CD14-positive monocyte (primary cell): ENCODE measurements at regions not wholly inside any gene's neighbourhood (a gene's known extent, or its start where the extent isn't known, plus 50 kb on each side); places are given as distances from the start of the nearest gene placed in this dataset.

ENCODE experiments used
- DNase-seq, 3 donors: peaks; one replicate each; pipeline ENCODE4 v3.0.0-alpha.2; 2011 to 2022
- H2AFZ ChIP-seq: 2 replicates; pipeline ENCODE4 v1.6.0; 2012; ENCODE audit warnings: mild to moderate bottlenecking, low read depth, low read length, inconsistent platforms; ENCODE audit not compliant: insufficient read depth, poor library complexity, severe bottlenecking
- H3K27ac ChIP-seq, 2 donors: 1 replicate in 1 of 2; 2 replicates in 1 of 2; pipeline ENCODE4 v1.5.1; 2012 to 2013; ENCODE audit warnings: low read length in 2 of 2, control low read depth in 1 of 2, inconsistent platforms in 1 of 2, low read depth in 1 of 2, mild to moderate bottlenecking in 1 of 2
- H3K27me3 ChIP-seq, 2 donors: one replicate each; pipeline versions ENCODE4 v1.6.0 to v1.6.1; 2011 to 2013; ENCODE audit warnings: low read length in 2 of 2; ENCODE audit not compliant: control insufficient read depth in 2 of 2, insufficient read depth in 2 of 2
- H3K36me3 ChIP-seq, 2 donors: replicated peaks in 1 of 2; 1 replicate in 1 of 2; 2 replicates in 1 of 2; pipeline versions ENCODE4 v1.5.1 to v1.6.1; 2012 to 2013; ENCODE audit warnings: low read length in 2 of 2, control low read depth in 1 of 2, inconsistent platforms in 1 of 2, mild to moderate bottlenecking in 1 of 2; ENCODE audit not compliant: insufficient read depth in 2 of 2, control insufficient read depth in 1 of 2
- H3K4me1 ChIP-seq, 2 donors: 1 replicate in 1 of 2; 2 replicates in 1 of 2; pipeline versions ENCODE4 v1.5.1 to v1.6.1; 2012 to 2013; ENCODE audit warnings: low read length in 2 of 2, control low read depth in 1 of 2, inconsistent platforms in 1 of 2, mild to moderate bottlenecking in 1 of 2, moderate library complexity in 1 of 2; ENCODE audit not compliant: insufficient read depth in 2 of 2, control insufficient read depth in 1 of 2
- H3K4me2 ChIP-seq: replicated peaks from 2 replicates; pipeline ENCODE3; 2012; ENCODE audit warnings: low read length, moderate library complexity, mild to moderate bottlenecking; ENCODE audit not compliant: poor library complexity, severe bottlenecking; ENCODE audit errors: extremely low read depth
- H3K4me3 ChIP-seq, 3 experiments: fragments of 200-600 bp in 1 of 3; sonication (generic) in 1 of 3; replicated peaks in 1 of 3; 1 replicate in 2 of 3; 2 replicates in 1 of 3; pipeline ENCODE4 v1.5.1; 2011 to 2013; ENCODE audit warnings: low read length in 3 of 3, mild to moderate bottlenecking in 3 of 3, control low read depth in 2 of 3, low read depth in 2 of 3, inconsistent platforms in 1 of 3, moderate library complexity in 1 of 3
- H3K79me2 ChIP-seq: 2 replicates; pipeline ENCODE4 v1.6.0; 2012; ENCODE audit warnings: mild to moderate bottlenecking, control low read depth, inconsistent platforms, low read length, moderate library complexity; ENCODE audit not compliant: insufficient read depth
- H3K9ac ChIP-seq: 2 replicates; pipeline ENCODE4 v1.6.0; 2017; ENCODE audit warnings: low read length, mild to moderate bottlenecking; ENCODE audit not compliant: insufficient read depth, poor library complexity, severe bottlenecking
- H3K9me3 ChIP-seq, 2 donors: replicated peaks in 1 of 2; 1 replicate in 1 of 2; 2 replicates in 1 of 2; pipeline versions ENCODE4 v1.5.1 to v1.6.1; 2012 to 2013; ENCODE audit warnings: low read length in 2 of 2, control low read depth in 1 of 2; ENCODE audit not compliant: control insufficient read depth in 1 of 2, insufficient read depth in 1 of 2
- H4K20me1 ChIP-seq: 2 replicates; pipeline ENCODE4 v1.6.0; 2012; ENCODE audit warnings: mild to moderate bottlenecking, low read length, control low read depth, moderate library complexity; ENCODE audit not compliant: insufficient read depth
- H3K27ac Mint-ChIP-seq, 7 donors: one replicate each; pipeline ENCODE4 v1.8.0; 2020; ENCODE audit warnings: mild to moderate bottlenecking in 7 of 7, mixed read lengths in 7 of 7, moderate library complexity in 6 of 7, inconsistent platforms in 2 of 7
- H3K27me3 Mint-ChIP-seq, 3 donors: one replicate each; pipeline ENCODE4 v1.8.0; 2021 to 2022; ENCODE audit warnings: low read depth in 3 of 3, mild to moderate bottlenecking in 3 of 3, mixed read lengths in 3 of 3, moderate library complexity in 3 of 3, inconsistent platforms in 1 of 3
- H3K36me3 Mint-ChIP-seq, 2 donors: one replicate each; pipeline ENCODE4 v1.8.0; 2020; ENCODE audit warnings: mixed read lengths in 2 of 2, inconsistent platforms in 1 of 2, mild to moderate bottlenecking in 1 of 2
- H3K4me1 Mint-ChIP-seq: one replicate; pipeline ENCODE4 v1.8.0; 2020; ENCODE audit warnings: mild to moderate bottlenecking, mixed read lengths
- H3K4me3 Mint-ChIP-seq, 2 donors: one replicate each; pipeline ENCODE4 v1.8.0; 2020; ENCODE audit warnings: mild to moderate bottlenecking in 2 of 2, mixed read lengths in 2 of 2, moderate library complexity in 1 of 2
- H3K9me3 Mint-ChIP-seq, 7 donors: one replicate each; pipeline ENCODE4 v1.8.0; 2020 to 2022; ENCODE audit warnings: mixed read lengths in 7 of 7, mild to moderate bottlenecking in 6 of 7, moderate library complexity in 6 of 7, inconsistent platforms in 2 of 7
- WGBS: methylation state at CpG from one replicate; pipeline ENCODE4 v1.1.5; 2013; ENCODE audit warnings: missing lambda C conversion rate; ENCODE audit not compliant: insufficient coverage; 5-methylcytosine and 5-hydroxymethylcytosine counted together
- intact Hi-C, 2 donors: fragments of 100-400 bp; cut with micrococcal nuclease; formaldehyde crosslinking; loops; one replicate each; pipeline versions ENCODE4 v1.15.0 to v1.15.1; 2023
- TF ChIP-seq, protein P1 (sequence below): fragments of 200-600 bp; IDR thresholded peaks from one replicate; pipeline ENCODE4 v1.8.0; 2022; ENCODE audit warnings: antibody characterized with exemption, mild to moderate bottlenecking

DNA sequence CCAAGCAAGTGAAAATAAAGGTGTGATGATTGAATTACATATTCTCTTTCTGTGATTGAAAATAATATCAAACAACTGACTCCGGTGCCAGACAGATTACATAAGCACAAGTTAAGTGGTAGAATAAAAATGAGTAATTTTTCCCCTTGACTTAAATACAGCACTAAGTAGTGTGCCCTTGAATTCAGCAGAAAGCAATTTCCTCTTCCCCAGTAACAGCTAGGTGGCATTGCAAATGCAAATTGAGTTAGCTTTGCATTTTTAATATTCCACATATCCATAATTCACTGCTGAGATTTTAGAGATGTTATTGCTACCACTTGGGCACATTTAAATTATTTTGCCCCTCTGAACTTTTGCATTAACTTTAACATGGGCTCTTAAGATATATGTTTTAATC is 89.8 kb upstream of the NPVF start:
- Mint-ChIP-seq H3K36me3 (no peaks in the 10 kb centered on the region), H3K4me3 (no peak overlapping the region), H3K27ac (no peak overlapping the region), H3K4me1 (peaks cover 37% of the 10 kb centered on the region), H3K9me3 (peaks cover 0 to 2% (median 0%) of the 10 kb centered on the region in 7 donors), H3K27me3 (peaks cover 0 to 4% (median 2%) of the 10 kb centered on the region in 3 donors)
- no peak overlapping the region for H2AFZ ChIP-seq
- H3K4me3 ChIP-seq, result no peak overlapping the region
- H3K9ac ChIP-seq, result no peak overlapping the region
- DNase-seq, result no peak
- H3K9me3 ChIP-seq, result no peaks in the 10 kb centered on the region
- no CpG with 5 or more reads among the region's 1 CpG for WGBS
- H3K79me2 ChIP-seq, result no peaks in the 10 kb centered on the region
- intact Hi-C loops, result no loop called here
- no peaks in the 10 kb centered on the region for H3K27me3 ChIP-seq
- H3K4me1 ChIP-seq, result no peaks in the 10 kb centered on the region
- H3K4me2 ChIP-seq, result no peak overlapping the region
- H4K20me1 ChIP-seq, result no peaks in the 10 kb centered on the region
- TF ChIP-seq, protein P1, sequence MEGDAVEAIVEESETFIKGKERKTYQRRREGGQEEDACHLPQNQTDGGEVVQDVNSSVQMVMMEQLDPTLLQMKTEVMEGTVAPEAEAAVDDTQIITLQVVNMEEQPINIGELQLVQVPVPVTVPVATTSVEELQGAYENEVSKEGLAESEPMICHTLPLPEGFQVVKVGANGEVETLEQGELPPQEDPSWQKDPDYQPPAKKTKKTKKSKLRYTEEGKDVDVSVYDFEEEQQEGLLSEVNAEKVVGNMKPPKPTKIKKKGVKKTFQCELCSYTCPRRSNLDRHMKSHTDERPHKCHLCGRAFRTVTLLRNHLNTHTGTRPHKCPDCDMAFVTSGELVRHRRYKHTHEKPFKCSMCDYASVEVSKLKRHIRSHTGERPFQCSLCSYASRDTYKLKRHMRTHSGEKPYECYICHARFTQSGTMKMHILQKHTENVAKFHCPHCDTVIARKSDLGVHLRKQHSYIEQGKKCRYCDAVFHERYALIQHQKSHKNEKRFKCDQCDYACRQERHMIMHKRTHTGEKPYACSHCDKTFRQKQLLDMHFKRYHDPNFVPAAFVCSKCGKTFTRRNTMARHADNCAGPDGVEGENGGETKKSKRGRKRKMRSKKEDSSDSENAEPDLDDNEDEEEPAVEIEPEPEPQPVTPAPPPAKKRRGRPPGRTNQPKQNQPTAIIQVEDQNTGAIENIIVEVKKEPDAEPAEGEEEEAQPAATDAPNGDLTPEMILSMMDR, result no peak
- no peak overlapping the region for H3K27ac ChIP-seq
- no peaks in the 10 kb centered on the region for H3K36me3 ChIP-seq

DNA sequence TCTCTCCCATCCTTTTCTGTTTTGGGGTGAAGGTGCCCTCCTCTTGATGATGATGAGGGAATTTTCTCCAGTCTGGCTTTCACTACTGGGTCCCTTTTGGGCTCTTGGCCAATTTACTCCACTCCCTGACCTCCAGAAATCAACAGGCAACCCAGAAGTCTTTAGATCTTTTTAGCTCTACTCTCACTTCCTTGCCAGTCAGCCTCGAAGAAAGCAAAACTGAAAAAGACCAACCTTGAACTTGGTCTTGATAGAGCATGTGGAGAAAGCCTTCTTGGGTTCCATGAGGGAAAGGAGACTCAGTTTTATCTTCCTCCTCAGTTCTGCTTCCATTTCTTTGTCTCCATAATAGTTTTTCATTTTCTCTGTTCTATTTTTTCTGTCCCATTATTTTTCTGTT is 91.4 kb upstream of the NPVF start:
- no peaks in the 10 kb centered on the region for H3K4me1 ChIP-seq
- H3K9me3 ChIP-seq, result no peaks in the 10 kb centered on the region
- no peak overlapping the region for H3K9ac ChIP-seq
- Mint-ChIP-seq H3K9me3 (peaks cover 0 to 2% (median 0%) of the 10 kb centered on the region in 7 donors), H3K36me3 (no peaks in the 10 kb centered on the region), H3K27me3 (peaks cover 0 to 6% (median 6%) of the 10 kb centered on the region in 3 donors), H3K27ac (no peak overlapping the region), H3K4me1 (peaks cover 26% of the 10 kb centered on the region), H3K4me3 (no peak overlapping the region)
- no peak overlapping the region for H3K4me3 ChIP-seq
- H3K27ac ChIP-seq, result no peak overlapping the region
- H3K27me3 ChIP-seq, result no peaks in the 10 kb centered on the region
- TF ChIP-seq, protein P1, result no peak
- intact Hi-C loops, result no loop called here
- H3K79me2 ChIP-seq, result no peaks in the 10 kb centered on the region
- H2AFZ ChIP-seq, result no peak overlapping the region
- no peaks in the 10 kb centered on the region for H4K20me1 ChIP-seq
- WGBS, result no CpG with 5 or more reads among the region's 1 CpG
- DNase-seq, result no peak
- no peak overlapping the region for H3K4me2 ChIP-seq
- H3K36me3 ChIP-seq, result no peaks in the 10 kb centered on the region
